ENCODE measurements at regions not wholly inside any gene's neighbourhood (a gene's known extent, or its start where the extent isn't known, plus 50 kb on each side); places are given as distances from the start of the nearest gene placed in this dataset.

DNA sequence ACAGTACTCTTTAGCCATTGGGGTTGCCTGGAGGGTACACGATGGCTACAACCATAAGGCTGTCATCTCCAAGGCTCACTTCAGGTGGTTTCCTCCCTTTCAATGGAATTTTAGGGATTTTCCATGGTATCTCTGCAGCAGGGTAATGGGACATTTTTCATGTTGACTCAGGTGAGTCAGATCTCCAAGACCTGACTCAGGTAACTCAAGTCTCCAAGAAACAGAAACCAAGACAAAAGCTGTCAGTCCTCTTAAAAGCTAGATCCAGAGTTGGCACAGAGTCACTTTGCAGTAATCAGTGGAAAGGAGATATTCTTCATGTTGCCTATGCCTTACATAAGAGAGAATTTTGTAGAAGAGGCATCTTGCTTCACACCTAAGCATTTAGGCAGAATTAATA lies 375.8 kb upstream of the ARPP21 start:
- TF ChIP-seq NFXL1 (IDR thresholded peaks at IDR 0.05; ENCODE audit: borderline replicate concordance) = no peak
- no peak for TF ChIP-seq SMC3 (IDR thresholded peaks at IDR 0.05; ENCODE audit: borderline replicate concordance, low read length)
